Ovary (tissue), 7 donors: ENCODE measurements at regions not wholly inside any gene's neighbourhood (a gene's known extent, or its start where the extent isn't known, plus 50 kb on each side); places are given as distances from the start of the nearest gene placed in this dataset.

ENCODE experiments used
- DNase-seq, 5 donors: peaks; one replicate each; pipeline ENCODE4 v3.0.0-alpha.2; 2019 to 2020
- H3K27ac ChIP-seq, 2 donors: fragments of 200-600 bp; one replicate each; pipeline versions ENCODE4 v1.5.1 to v1.8.0; 2019 to 2022
- H3K27me3 ChIP-seq: fragments of 200-600 bp; one replicate; pipeline ENCODE4 v1.8.0; 2022
- H3K36me3 ChIP-seq: fragments of 200-600 bp; sonication (generic); one replicate; pipeline ENCODE4 v1.5.1; 2019
- H3K4me1 ChIP-seq: one replicate; pipeline ENCODE4 v1.8.1; 2013; ENCODE audit warnings: mild to moderate bottlenecking, moderate library complexity; ENCODE audit not compliant: insufficient read depth
- H3K4me3 ChIP-seq: fragments of 200-600 bp; sonication (generic); one replicate; pipeline ENCODE4 v1.5.1; 2017
- H3K9me3 ChIP-seq, 2 donors: fragments of 200-600 bp in 1 of 2; sonication (generic) in 1 of 2; one replicate each; pipeline versions ENCODE4 v1.5.1 to v1.8.1; 2013 to 2019; ENCODE audit warnings: mild to moderate bottlenecking in 1 of 2, moderate library complexity in 1 of 2
- EP300 ChIP-seq: sonication (generic); formaldehyde crosslinking; IDR thresholded peaks from one replicate; pipeline ENCODE4 v1.6.1; 2017; ENCODE audit warnings: antibody characterized with exemption
- POLR2A ChIP-seq: fragments of 450-650 bp; IDR thresholded peaks from one replicate; pipeline ENCODE4 v1.6.1; 2017; ENCODE audit warnings: antibody characterized with exemption, mild to moderate bottlenecking, moderate library complexity
- WGBS, 3 donors: extraction: QIAGEN DNeasy Blood & Tissue Kit in 1 of 3; methylation state at CpG; one replicate each; pipeline versions ENCODE4 v1.1.5 to v1.1.7; 2013 to 2017; 5-methylcytosine and 5-hydroxymethylcytosine counted together
- intact Hi-C, 4 donors: fragments of 100-400 bp; cut with DNase I; formaldehyde crosslinking; loops; one replicate each; pipeline versions ENCODE4 v1.11.0 to v1.15.1; 2022 to 2023
- TF ChIP-seq, protein P1 (sequence below), 3 donors: fragments of 450-650 bp in 2 of 3; fragments of 200-600 bp in 1 of 3; IDR thresholded peaks; one replicate each; pipeline versions ENCODE4 v1.5.1 to v1.8.0; 2016 to 2022; ENCODE audit warnings: antibody characterized with exemption in 3 of 3, mild to moderate bottlenecking in 1 of 3
- donor health status: DM: no; HTN: no; CAD: no; lungs with moderate emphysema.
- donor health status: DM: no; HTN: no; CAD: no.
- donor health status: Bipolar disorder and iron deficiency.
- donor health status: DM: no; HTN: no; CAD: no.
- donor health status: DM: yes; HTN: yes; CAD: no.

DNA sequence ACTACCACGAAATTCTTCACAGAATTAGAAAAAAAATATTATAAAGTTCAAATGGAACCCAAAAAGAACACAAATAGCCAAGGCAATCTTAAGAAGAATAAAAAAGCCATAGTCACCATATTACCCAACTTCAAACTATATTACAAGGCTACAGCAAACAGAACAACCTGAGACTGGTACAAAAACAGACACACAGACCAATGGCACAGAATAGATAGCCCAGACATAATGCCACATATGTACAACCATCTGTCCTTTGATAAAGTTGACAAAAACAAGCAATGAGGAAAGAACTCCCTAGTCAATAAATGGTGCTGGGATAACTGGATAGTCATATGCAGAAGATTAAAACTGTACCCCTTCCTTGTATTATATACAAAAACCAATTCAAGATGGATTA, 808.5 kb upstream of the ZWINT start:
- intact Hi-C loops, result no loop called here
- no peaks in the 10 kb centered on the region for H3K27me3 ChIP-seq
- H3K9me3 ChIP-seq, result no peaks in the 10 kb centered on the region
- H3K4me1 ChIP-seq, result no peaks in the 10 kb centered on the region
- H3K36me3 ChIP-seq, result no peaks in the 10 kb centered on the region
- H3K27ac ChIP-seq, result no peak overlapping the region
- no peak for DNase-seq
- TF ChIP-seq EP300 (no peak), POLR2A (no peak)
- TF ChIP-seq, protein P1, sequence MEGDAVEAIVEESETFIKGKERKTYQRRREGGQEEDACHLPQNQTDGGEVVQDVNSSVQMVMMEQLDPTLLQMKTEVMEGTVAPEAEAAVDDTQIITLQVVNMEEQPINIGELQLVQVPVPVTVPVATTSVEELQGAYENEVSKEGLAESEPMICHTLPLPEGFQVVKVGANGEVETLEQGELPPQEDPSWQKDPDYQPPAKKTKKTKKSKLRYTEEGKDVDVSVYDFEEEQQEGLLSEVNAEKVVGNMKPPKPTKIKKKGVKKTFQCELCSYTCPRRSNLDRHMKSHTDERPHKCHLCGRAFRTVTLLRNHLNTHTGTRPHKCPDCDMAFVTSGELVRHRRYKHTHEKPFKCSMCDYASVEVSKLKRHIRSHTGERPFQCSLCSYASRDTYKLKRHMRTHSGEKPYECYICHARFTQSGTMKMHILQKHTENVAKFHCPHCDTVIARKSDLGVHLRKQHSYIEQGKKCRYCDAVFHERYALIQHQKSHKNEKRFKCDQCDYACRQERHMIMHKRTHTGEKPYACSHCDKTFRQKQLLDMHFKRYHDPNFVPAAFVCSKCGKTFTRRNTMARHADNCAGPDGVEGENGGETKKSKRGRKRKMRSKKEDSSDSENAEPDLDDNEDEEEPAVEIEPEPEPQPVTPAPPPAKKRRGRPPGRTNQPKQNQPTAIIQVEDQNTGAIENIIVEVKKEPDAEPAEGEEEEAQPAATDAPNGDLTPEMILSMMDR (IDR thresholded peaks at IDR 0.05), result no peak
- WGBS, 3 donors, result 0% methylated on average over 1 of the region's 1 CpG
- no peak overlapping the region for H3K4me3 ChIP-seq

DNA sequence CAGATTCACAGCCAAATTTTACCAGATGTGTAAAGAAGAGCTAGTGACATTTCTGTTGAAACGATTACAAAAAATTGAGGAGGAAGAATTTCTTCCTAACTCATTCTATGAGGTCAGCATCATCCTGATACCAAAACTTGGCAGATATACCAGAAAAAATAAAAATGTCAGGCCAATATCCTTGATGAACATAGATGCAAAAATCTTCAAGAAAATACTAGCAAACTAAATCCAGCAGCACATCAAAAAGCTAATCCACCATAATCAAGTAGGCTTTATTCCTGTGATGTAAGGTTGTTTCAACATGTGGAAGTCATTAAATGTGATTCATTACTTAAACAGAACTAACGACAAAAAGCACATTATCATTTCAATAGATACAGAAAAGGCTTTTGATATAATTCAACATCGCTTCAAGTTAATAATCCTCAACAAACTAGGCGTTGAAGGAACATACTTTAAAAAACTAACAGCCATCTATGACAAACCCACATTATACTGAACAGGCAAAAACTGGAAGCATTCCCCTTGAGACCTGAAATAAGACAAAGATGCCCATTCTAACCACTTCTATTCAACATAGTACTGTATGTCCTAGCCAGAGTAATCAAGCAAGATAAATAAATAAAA, 807.7 kb upstream of the ZWINT start:
- no peak for DNase-seq
- no peaks in the 10 kb centered on the region for H3K27me3 ChIP-seq
- no peaks in the 10 kb centered on the region for H3K36me3 ChIP-seq
- H3K27ac ChIP-seq, result no peak overlapping the region
- TF ChIP-seq POLR2A (no peak), EP300 (no peak)
- TF ChIP-seq, protein P1 (IDR thresholded peaks at IDR 0.05), result no peak
- no peaks in the 10 kb centered on the region for H3K9me3 ChIP-seq
- 24 to 40% (median 35%) methylated on average over 4 of the region's 4 CpGs for WGBS, 3 donors
- no peak overlapping the region for H3K4me3 ChIP-seq
- intact Hi-C loops, result no loop called here
- H3K4me1 ChIP-seq, result no peaks in the 10 kb centered on the region

DNA sequence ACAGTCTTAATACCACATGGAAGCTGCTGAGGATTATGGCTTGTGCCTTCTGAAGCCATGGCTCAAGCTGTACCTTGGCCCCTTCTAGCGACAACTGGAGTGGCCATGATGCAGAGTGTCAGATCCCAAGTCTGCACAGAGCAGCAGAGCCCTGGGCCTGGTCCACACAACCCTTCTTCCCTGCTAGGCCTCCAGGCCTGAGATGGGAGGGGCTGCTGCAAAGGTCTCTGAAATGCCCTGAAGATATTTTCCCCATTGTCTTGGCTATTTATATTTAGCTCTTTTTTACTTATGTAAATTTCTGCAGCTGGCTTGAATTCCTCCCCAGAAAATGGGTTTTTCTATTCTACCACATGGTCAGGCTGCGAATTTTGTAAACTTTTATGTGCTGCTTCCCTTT, 804.6 kb upstream of the ZWINT start:
- H3K36me3 ChIP-seq, result no peaks in the 10 kb centered on the region
- H3K9me3 ChIP-seq, result no peaks in the 10 kb centered on the region
- H3K27ac ChIP-seq, result no peak overlapping the region
- no peaks in the 10 kb centered on the region for H3K27me3 ChIP-seq
- TF ChIP-seq, protein P1 (IDR thresholded peaks at IDR 0.05), result no peak
- TF ChIP-seq POLR2A, result no peak
- no peak for TF ChIP-seq EP300
- no peak overlapping the region for H3K4me3 ChIP-seq
- 96 to 99% (median 96%) methylated on average over 2 of the region's 2 CpGs for WGBS, 3 donors
- no peak for DNase-seq
- no peaks in the 10 kb centered on the region for H3K4me1 ChIP-seq
- intact Hi-C loops, result no loop called here

DNA sequence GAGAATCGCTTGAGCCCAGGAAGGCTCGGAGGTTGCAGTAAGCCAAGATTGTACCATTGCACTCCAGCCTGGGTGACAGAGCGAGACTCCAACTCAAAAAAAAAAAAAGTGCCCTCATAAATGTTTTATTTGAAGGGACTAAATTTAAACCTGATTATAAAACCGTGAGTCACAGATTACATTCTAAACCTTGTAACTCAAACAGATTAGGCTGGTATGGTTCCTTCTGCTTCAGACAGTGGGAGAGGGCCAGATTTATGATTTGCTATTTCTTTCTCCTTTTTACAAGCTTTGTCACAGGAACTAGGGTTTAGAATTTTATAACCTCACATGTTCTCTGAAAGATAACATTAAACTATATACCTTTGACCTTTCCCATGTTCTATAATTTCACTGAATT, 801.2 kb upstream of the ZWINT start:
- H3K4me3 ChIP-seq, result no peak overlapping the region
- no peaks in the 10 kb centered on the region for H3K9me3 ChIP-seq
- no peaks in the 10 kb centered on the region for H3K36me3 ChIP-seq
- intact Hi-C loops, result no loop called here
- H3K4me1 ChIP-seq, result no peaks in the 10 kb centered on the region
- 77 to 79% (median 77%) methylated on average over 4 of the region's 4 CpGs for WGBS, 3 donors
- DNase-seq, result no peak
- no peak overlapping the region for H3K27ac ChIP-seq
- TF ChIP-seq POLR2A (no peak), EP300 (no peak)
- TF ChIP-seq, protein P1 (IDR thresholded peaks at IDR 0.05), result no peak
- H3K27me3 ChIP-seq, result no peaks in the 10 kb centered on the region
